ENCODE measurements at regions not wholly inside any gene's neighbourhood (a gene's known extent, or its start where the extent isn't known, plus 50 kb on each side); places are given as distances from the start of the nearest gene placed in this dataset.
"Not testable (repeated sequence)": the region's sequence is repeated elsewhere in the genome, so short reads cannot be mapped to it uniquely, and the experiment has no call there.

GRCh38 chrX:137143864-137144263 is 110.1 kb upstream of the GPR101 start:
- Mint-ChIP-seq H3K36me3 (no peaks in the 10 kb centered on the region), H3K4me1 (ENCODE audit: unreplicated experiment) (no peaks in the 10 kb centered on the region), H3K4me3 (no peak overlapping the region), H3K9me3 (no peaks in the 10 kb centered on the region), H3K27ac (no peak overlapping the region), H3K27me3 (peaks cover 3% of the 10 kb centered on the region)
- no peak for DNase-seq (ENCODE audit: extremely low spot score, unreplicated experiment)
- no peak for TF ChIP-seq CTCF (conservative IDR thresholded peaks at IDR 0.05)

GRCh38 chrX:137122651-137123050 is 88.9 kb upstream of the GPR101 start:
- H3K27me3 Mint-ChIP-seq; H3K4me1 Mint-ChIP-seq (ENCODE audit: unreplicated experiment); H3K27ac Mint-ChIP-seq; H3K4me3 Mint-ChIP-seq; DNase-seq (ENCODE audit: extremely low spot score, unreplicated experiment); H3K9me3 Mint-ChIP-seq; H3K36me3 Mint-ChIP-seq: not testable (repeated sequence)

- TF ChIP-seq CTCF (conservative IDR thresholded peaks at IDR 0.05), result no peak
- H3K9me3 Mint-ChIP-seq, result no peaks in the 10 kb centered on the region
- no peak for DNase-seq (ENCODE audit: extremely low spot score, unreplicated experiment)
- no peaks in the 10 kb centered on the region for H3K36me3 Mint-ChIP-seq
- no peaks in the 10 kb centered on the region for H3K4me1 Mint-ChIP-seq (ENCODE audit: unreplicated experiment)
- H3K27ac Mint-ChIP-seq, result no peak overlapping the region
- no peaks in the 10 kb centered on the region for H3K27me3 Mint-ChIP-seq
- no peak overlapping the region for H3K4me3 Mint-ChIP-seq
Observed at GRCh38 chrX:137119049-137119448, 85.3 kb upstream of the GPR101 start.

GRCh38 chrX:137118536-137118935 is 84.7 kb upstream of the GPR101 start:
- Mint-ChIP-seq H3K36me3 (no peaks in the 10 kb centered on the region), H3K27me3 (no peaks in the 10 kb centered on the region), H3K9me3 (no peaks in the 10 kb centered on the region), H3K27ac (no peak overlapping the region), H3K4me1 (ENCODE audit: unreplicated experiment) (no peaks in the 10 kb centered on the region), H3K4me3 (no peak overlapping the region)
- no peak for DNase-seq (ENCODE audit: extremely low spot score, unreplicated experiment)
- no peak for TF ChIP-seq CTCF (conservative IDR thresholded peaks at IDR 0.05)

GRCh38 chrX:137118136-137118535 is 84.3 kb upstream of the GPR101 start:
- DNase-seq (ENCODE audit: extremely low spot score, unreplicated experiment), result no peak
- TF ChIP-seq CTCF (conservative IDR thresholded peaks at IDR 0.05), result no peak
- Mint-ChIP-seq H3K9me3 (no peaks in the 10 kb centered on the region), H3K36me3 (no peaks in the 10 kb centered on the region), H3K27ac (no peak overlapping the region), H3K4me1 (ENCODE audit: unreplicated experiment) (no peaks in the 10 kb centered on the region), H3K27me3 (no peaks in the 10 kb centered on the region), H3K4me3 (no peak overlapping the region)

- H3K4me1 Mint-ChIP-seq (ENCODE audit: unreplicated experiment); H3K9me3 Mint-ChIP-seq; DNase-seq (ENCODE audit: extremely low spot score, unreplicated experiment); H3K27ac Mint-ChIP-seq; H3K36me3 Mint-ChIP-seq; H3K4me3 Mint-ChIP-seq; H3K27me3 Mint-ChIP-seq: not testable (repeated sequence)
Observed at GRCh38 chrX:137107877-137108276, 74.1 kb upstream of the GPR101 start.

GRCh38 chrX:137101273-137101990 is 67.6 kb upstream of the GPR101 start:
- no peak for TF ChIP-seq CTCF (conservative IDR thresholded peaks at IDR 0.05)
- DNase-seq (ENCODE audit: extremely low spot score, unreplicated experiment), result no peak
- no peaks in the 10 kb centered on the region for H3K9me3 Mint-ChIP-seq
- H3K4me3 Mint-ChIP-seq, result no peak overlapping the region
- no peaks in the 10 kb centered on the region for H3K36me3 Mint-ChIP-seq
- H3K27me3 Mint-ChIP-seq, result peaks cover 10% of the 10 kb centered on the region
- H3K27ac Mint-ChIP-seq, result no peak overlapping the region
- no peaks in the 10 kb centered on the region for H3K4me1 Mint-ChIP-seq (ENCODE audit: unreplicated experiment)

Data from type B pancreatic cell (in vitro differentiated cells).